Panc1 (cell line): ENCODE measurements at regions not wholly inside any gene's neighbourhood (a gene's known extent, or its start where the extent isn't known, plus 50 kb on each side); places are given as distances from the start of the nearest gene placed in this dataset.

Experiments
- ATAC-seq: fragments of 200-7000 bp; cut with Tn5 transposase; 2 replicates; pipeline ENCODE4 v1.9.1; 2020; ENCODE audit warnings: mild to moderate bottlenecking, moderate library complexity
- BruUV-seq: library from RNA; stranded (reverse); fragments of 400-500 nt; replicated peaks from 2 replicates; lab custom pipeline; 2021; lab: Mats Ljungman, UMichigan
- CTCF ChIA-PET: fragments of 300-600 bp; sonication (Branson Sonifier 250); formaldehyde crosslinking; loops from one replicate; lab custom pipeline; 2022; ENCODE audit warnings: antibody characterized with exemption; lab: Charles Lee
- POLR2A ChIA-PET: fragments of 300-600 bp; sonication (Branson Sonifier 250); formaldehyde crosslinking; loops from one replicate; lab custom pipeline; 2022; ENCODE audit warnings: antibody characterized with exemption; lab: Charles Lee
- DNase-seq: peaks from one replicate; pipeline ENCODE4 v3.0.0-alpha.2; 2010; ENCODE audit warnings: low read depth, low spot score
- H3K27ac ChIP-seq: 2 replicates; pipeline ENCODE4 v1.5.1; 2011; ENCODE audit warnings: mild to moderate bottlenecking, low read length, inconsistent platforms
- H3K27me3 ChIP-seq: fragments of 200-500 bp; sonication (Bioruptor generic); 2 replicates; pipeline ENCODE4 v1.6.0; 2014; ENCODE audit warnings: low read length, inconsistent platforms; ENCODE audit not compliant: control insufficient read depth, insufficient read depth
- H3K36me3 ChIP-seq: fragments of 200-500 bp; sonication (Bioruptor generic); 2 replicates; pipeline ENCODE4 v1.5.1; 2014; ENCODE audit warnings: inconsistent platforms, mild to moderate bottlenecking, low read length, moderate library complexity; ENCODE audit not compliant: control insufficient read depth, insufficient read depth
- H3K4me1 ChIP-seq: 2 replicates; pipeline ENCODE4 v1.5.1; 2011; ENCODE audit warnings: inconsistent platforms, mild to moderate bottlenecking, low read length, moderate library complexity; ENCODE audit not compliant: control insufficient read depth, insufficient read depth
- H3K4me3 ChIP-seq, 2 experiments: 2 replicates each; pipeline ENCODE4 v1.5.1; 2011 to 2012; ENCODE audit warnings: low read depth in 2 of 2, low read length in 2 of 2, mild to moderate bottlenecking in 2 of 2, inconsistent platforms in 1 of 2, moderate library complexity in 1 of 2
- H3K9me3 ChIP-seq: fragments of 200-500 bp; sonication (Bioruptor generic); 2 replicates; pipeline ENCODE4 v1.5.1; 2014; ENCODE audit warnings: low read depth, mild to moderate bottlenecking, inconsistent platforms, low read length, moderate library complexity; ENCODE audit not compliant: control insufficient read depth, insufficient read depth
- CTCF ChIP-seq: fragments of 450-650 bp; IDR thresholded peaks from 2 replicates; pipeline ENCODE4 v1.5.1; 2017; ENCODE audit warnings: mild to moderate bottlenecking
- POLR2AphosphoS5 ChIP-seq: IDR thresholded peaks from 2 replicates; pipeline ENCODE4 v1.6.1; 2012; ENCODE audit warnings: mild to moderate bottlenecking, low read depth, low read length, moderate library complexity
- REST ChIP-seq, 2 experiments: IDR thresholded peaks; 2 replicates each; pipeline ENCODE4 v1.6.1; 2011 to 2012; ENCODE audit warnings: low read depth in 2 of 2, control low read depth in 1 of 2, low read length in 1 of 2, mild to moderate bottlenecking in 1 of 2, moderate library complexity in 1 of 2; ENCODE audit not compliant: insufficient read depth in 1 of 2
- SIN3A ChIP-seq: IDR thresholded peaks from 2 replicates; pipeline ENCODE4 v1.6.1; 2012; ENCODE audit warnings: low read depth, mild to moderate bottlenecking, low read length, moderate library complexity, borderline replicate concordance; ENCODE audit not compliant: insufficient read depth
- TCF7L2 ChIP-seq: IDR thresholded peaks from 2 replicates; pipeline ENCODE4 v1.6.1; 2011; ENCODE audit warnings: mild to moderate bottlenecking, low read depth, low read length, inconsistent platforms
- in situ Hi-C: cut with HindIII; loops from 2 replicates; pipeline ENCODE4 v1.10.0; 2016; ENCODE audit warnings: low sequenced_read_pairs, low pct_unique_long_range_greater_than_20kb
- intact Hi-C: fragments of 100-400 bp; cut with micrococcal nuclease; formaldehyde crosslinking; loops from one replicate; pipeline ENCODE4 v1.10.0; 2022; ENCODE audit not compliant: unreplicated experiment

DNA sequence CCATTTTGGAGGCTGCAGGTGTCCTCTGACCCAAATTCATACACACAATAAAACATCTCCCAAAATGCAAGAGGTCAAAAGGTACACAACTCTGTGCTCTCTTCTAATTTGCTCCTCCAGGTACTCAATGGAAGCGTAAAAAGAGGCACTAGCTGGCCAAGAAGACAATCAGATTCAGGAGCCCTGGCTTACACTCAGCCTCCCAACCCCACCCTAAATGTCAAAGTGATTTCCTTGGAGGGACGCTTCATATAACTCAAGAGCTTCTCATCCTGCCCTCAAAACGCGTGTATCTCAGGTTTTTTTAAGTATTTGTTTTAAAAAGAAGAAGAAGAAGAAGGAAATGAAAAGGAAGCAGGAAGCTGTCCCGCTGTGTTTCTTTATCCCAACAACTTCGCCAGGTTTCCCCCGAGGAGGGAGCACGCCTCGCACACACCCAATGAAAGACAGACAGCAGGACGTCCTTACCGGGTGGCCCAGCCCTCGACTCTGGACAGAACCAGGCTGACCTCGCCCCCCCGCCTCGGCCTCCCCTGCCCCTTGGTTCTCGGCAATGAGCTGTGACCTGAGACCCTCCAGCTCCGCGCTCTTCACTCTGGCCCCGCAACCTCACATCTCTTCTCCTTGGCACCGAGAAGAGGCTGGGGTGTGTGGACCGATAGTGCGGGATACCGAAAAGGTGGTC is 620.7 kb upstream of the ZNF385D start:
- BruUV-seq, result no TSS peak
- Histone ChIP-seq H3K36me3 (no peaks in the 10 kb centered on the region), H3K27ac (no peak overlapping the region), H3K4me1 (no peaks in the 10 kb centered on the region), H3K27me3 (no peaks in the 10 kb centered on the region), H3K4me3 (no peak overlapping the region), H3K9me3 (no peaks in the 10 kb centered on the region)
- in situ Hi-C loops, result no loop called here
- intact Hi-C loops, result no loop called here
- ChIA-PET POLR2A (no interaction called here), CTCF (no interaction called here)
- ATAC-seq (no peak), DNase-seq (no peak)
- TF ChIP-seq CTCF, result no peak
- no peak for TF ChIP-seq SIN3A
- TF ChIP-seq TCF7L2, result no peak
- no peak for TF ChIP-seq REST (IDR thresholded peaks at IDR 0.05; ENCODE audit: insufficient read depth in 1 of 2, low read depth in 2 of 2, low read length in 1 of 2)
- no peak for TF ChIP-seq POLR2AphosphoS5

- no peaks in the 10 kb centered on the region for H3K27me3 ChIP-seq
- POLR2A ChIA-PET, result no interaction called here
- no peak for DNase-seq
- CTCF ChIA-PET, result no interaction called here
- ATAC-seq, result no peak
- TF ChIP-seq CTCF (no peak), POLR2AphosphoS5 (no peak), TCF7L2 (no peak), SIN3A (no peak), REST (IDR thresholded peaks at IDR 0.05; ENCODE audit: insufficient read depth in 1 of 2, low read depth in 2 of 2, low read length in 1 of 2) (no peak)
- no TSS peak for BruUV-seq
- in situ Hi-C loops (no loop called here), intact Hi-C loops (no loop called here)
- H3K27ac ChIP-seq, result no peak overlapping the region
- no peaks in the 10 kb centered on the region for H3K9me3 ChIP-seq
- no peaks in the 10 kb centered on the region for H3K4me1 ChIP-seq
- no peak overlapping the region for H3K4me3 ChIP-seq
- H3K36me3 ChIP-seq, result no peaks in the 10 kb centered on the region
Measured at GRCh38 chr3:22372292-22373062, 621.5 kb upstream of the ZNF385D start.
